ENCODE measurements at regions not wholly inside any gene's neighbourhood (a gene's known extent, or its start where the extent isn't known, plus 50 kb on each side); places are given as distances from the start of the nearest gene placed in this dataset.

- H3K4me3 ChIP-seq (ENCODE audit: low read depth, low read length) = no peak overlapping the region
Observed at GRCh38 chr14:101374373-101375338, 186.6 kb upstream of the DIO3 start.

GRCh38 chr14:101377069-101377468, 184.2 kb upstream of the DIO3 start:
- no peak overlapping the region for H3K4me3 ChIP-seq (ENCODE audit: low read depth, low read length)

- no peak overlapping the region for H3K4me3 ChIP-seq (ENCODE audit: low read depth, low read length)
Observed at GRCh38 chr14:101379842-101380241, 181.5 kb upstream of the DIO3 start.

GRCh38 chr14:101380512-101380911, 180.8 kb upstream of the DIO3 start:
- no peak overlapping the region for H3K4me3 ChIP-seq (ENCODE audit: low read depth, low read length)

- no peak overlapping the region for H3K4me3 ChIP-seq (ENCODE audit: low read depth, low read length)
Observed at GRCh38 chr14:101380940-101381339, 180.4 kb upstream of the DIO3 start.

- no peak overlapping the region for H3K4me3 ChIP-seq (ENCODE audit: low read depth, low read length)
Observed at GRCh38 chr14:101383737-101384338, 177.5 kb upstream of the DIO3 start.

- H3K4me3 ChIP-seq (ENCODE audit: low read depth, low read length) = no peak overlapping the region
Observed at GRCh38 chr14:101394374-101394773, 166.9 kb upstream of the DIO3 start.

- H3K4me3 ChIP-seq (ENCODE audit: low read depth, low read length) = no peak overlapping the region
Observed at GRCh38 chr14:101395779-101396178, 165.5 kb upstream of the DIO3 start.

GRCh38 chr14:101397206-101397605, 164.1 kb upstream of the DIO3 start:
- H3K4me3 ChIP-seq (ENCODE audit: low read depth, low read length) = no peak overlapping the region

GRCh38 chr14:101398011-101398410, 163.3 kb upstream of the DIO3 start:
- H3K4me3 ChIP-seq (ENCODE audit: low read depth, low read length) = no peak overlapping the region

- no peak overlapping the region for H3K4me3 ChIP-seq (ENCODE audit: low read depth, low read length)
Observed at GRCh38 chr14:101399737-101400517, 161.4 kb upstream of the DIO3 start.

- no peak overlapping the region for H3K4me3 ChIP-seq (ENCODE audit: low read depth, low read length)
Observed at GRCh38 chr14:101400830-101401229, 160.5 kb upstream of the DIO3 start.

- H3K4me3 ChIP-seq (ENCODE audit: low read depth, low read length) = no peak overlapping the region
Observed at GRCh38 chr14:101402936-101403660, 158.2 kb upstream of the DIO3 start.

- no peak overlapping the region for H3K4me3 ChIP-seq (ENCODE audit: low read depth, low read length)
Observed at GRCh38 chr14:101404426-101405170, 156.7 kb upstream of the DIO3 start.

- H3K4me3 ChIP-seq (ENCODE audit: low read depth, low read length) = no peak overlapping the region
Observed at GRCh38 chr14:101405171-101405883, 156.0 kb upstream of the DIO3 start.

- no peak overlapping the region for H3K4me3 ChIP-seq (ENCODE audit: low read depth, low read length)
Observed at GRCh38 chr14:101406921-101407320, 154.4 kb upstream of the DIO3 start.

- no peak overlapping the region for H3K4me3 ChIP-seq (ENCODE audit: low read depth, low read length)
Observed at GRCh38 chr14:101407328-101407727, 154.0 kb upstream of the DIO3 start.

- no peak overlapping the region for H3K4me3 ChIP-seq (ENCODE audit: low read depth, low read length)
Observed at GRCh38 chr14:101408077-101408831, 153.0 kb upstream of the DIO3 start.
